Epithelial cell of proximal tubule (primary cell): ENCODE measurements at regions not wholly inside any gene's neighbourhood (a gene's known extent, or its start where the extent isn't known, plus 50 kb on each side); places are given as distances from the start of the nearest gene placed in this dataset.
"Not testable (repeated sequence)": the region's sequence is repeated elsewhere in the genome, so short reads cannot be mapped to it uniquely, and the experiment has no call there.

Source experiments
- DNase-seq: peaks from one replicate; pipeline ENCODE4 v3.0.0-alpha.2; 2011; ENCODE audit warnings: low read depth
- H3K4me3 ChIP-seq: 2 replicates; pipeline ENCODE4 v1.5.1; 2011; ENCODE audit warnings: low read depth, mild to moderate bottlenecking, low read length

- not testable (repeated sequence) for H3K4me3 ChIP-seq, DNase-seq
Measured at GRCh38 chr5:177664737-177665136, 64.8 kb downstream of the B4GALT7 start.

DNA sequence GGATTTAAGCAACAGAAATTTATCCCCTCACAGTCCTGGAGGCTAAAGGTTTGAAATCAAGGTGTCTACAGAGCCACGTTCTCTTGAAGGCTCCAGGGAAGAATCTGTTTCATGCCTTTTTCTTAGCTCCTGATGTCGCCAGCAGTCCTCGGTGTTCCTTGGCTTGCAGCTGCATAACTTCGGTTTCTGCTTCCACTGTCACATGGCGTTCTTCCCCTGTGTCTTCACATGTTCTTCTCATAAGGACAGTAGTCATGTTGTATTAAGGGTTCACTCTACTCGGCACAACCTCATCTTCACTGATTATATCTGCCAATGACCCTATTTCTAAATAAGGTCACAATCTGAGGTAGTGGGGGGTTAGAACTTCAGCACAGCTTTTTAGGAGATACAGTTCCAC, 65.2 kb downstream of the B4GALT7 start:
- not testable (repeated sequence) for DNase-seq, H3K4me3 ChIP-seq

DNA sequence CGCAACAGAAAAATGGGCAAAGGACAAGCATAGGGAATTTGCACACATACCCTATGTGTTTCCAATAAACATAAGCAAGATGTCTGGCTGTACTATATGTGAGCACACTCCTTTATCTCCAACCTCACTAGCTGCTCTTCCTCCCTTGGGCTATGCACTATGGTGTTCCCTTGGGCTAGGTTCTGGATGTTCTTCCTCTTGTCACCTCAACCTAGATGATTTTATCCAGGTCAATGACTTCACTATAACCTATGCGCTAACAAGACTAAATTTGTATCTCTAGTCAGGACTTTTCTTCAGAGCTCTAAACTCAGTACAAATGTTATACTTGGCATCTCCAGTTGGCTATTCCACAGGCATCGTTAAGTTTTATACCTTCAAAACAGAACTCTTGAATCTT, 66.0 kb downstream of the B4GALT7 start:
- not testable (repeated sequence) for DNase-seq

DNA sequence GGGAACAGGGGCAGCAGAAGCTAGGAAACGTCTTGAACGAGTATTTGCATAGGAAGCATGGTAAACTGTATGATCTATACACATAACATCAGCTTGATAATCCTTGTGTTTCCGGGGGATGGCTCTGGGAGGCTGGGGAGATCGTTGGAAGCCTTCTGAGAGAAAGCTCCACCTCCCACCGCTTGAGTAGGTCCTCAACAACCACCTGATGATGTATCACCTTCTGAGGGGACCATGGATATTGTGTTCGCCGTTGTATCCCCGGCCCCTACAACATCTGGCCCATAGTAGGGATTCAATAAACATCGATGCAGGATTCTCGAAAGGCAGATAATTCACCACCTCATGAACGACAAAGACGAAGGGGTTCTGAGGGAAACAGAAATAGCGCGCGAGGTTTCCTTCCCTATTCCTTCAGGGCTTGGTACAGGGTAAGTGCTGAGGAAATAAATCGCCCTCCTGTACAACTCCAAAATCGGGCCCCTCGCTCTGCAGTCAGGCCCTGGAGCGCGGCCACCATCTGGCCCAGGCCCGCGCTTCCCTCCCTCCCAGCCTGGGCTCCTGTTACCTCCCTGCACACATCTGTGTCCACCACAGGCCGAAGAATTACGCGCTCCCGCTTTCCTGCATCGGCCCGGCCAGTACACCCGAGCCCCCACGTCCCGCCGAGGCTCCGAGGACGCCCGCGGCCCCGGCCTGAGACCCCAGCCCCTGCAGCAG, 71.3 kb downstream of the B4GALT7 start:
- peak overlapping the region; percentile 23 for H3K4me3 ChIP-seq

More for the DNA sequence above, 66.0 kb downstream of the B4GALT7 start:
- not testable (repeated sequence) for H3K4me3 ChIP-seq

GRCh38 chr5:177671755-177672690, 72.1 kb downstream of the B4GALT7 start:
- not testable (repeated sequence) for DNase-seq

More for the DNA sequence above, 71.3 kb downstream of the B4GALT7 start:
- DNase-seq = not testable (repeated sequence)

More at GRCh38 chr5:177671755-177672690, 72.1 kb downstream of the B4GALT7 start:
- H3K4me3 ChIP-seq = peak overlapping the region; percentile 46
